Hepatocyte (in vitro differentiated cells): ENCODE measurements at regions not wholly inside any gene's neighbourhood (a gene's known extent, or its start where the extent isn't known, plus 50 kb on each side); places are given as distances from the start of the nearest gene placed in this dataset.

ENCODE experiments used
- DNase-seq: peaks from one replicate; pipeline ENCODE4 v3.0.0-alpha.2; 2016; ENCODE audit warnings: low spot score
- H2AFZ ChIP-seq: fragments of 200-600 bp; sonication (generic); 2 replicates; pipeline ENCODE4 v1.6.0; 2016; ENCODE audit warnings: antibody characterized with exemption, mild to moderate bottlenecking
- H3K27ac ChIP-seq: fragments of 200-600 bp; sonication (generic); 2 replicates; pipeline ENCODE4 v1.5.1; 2016; ENCODE audit warnings: mild to moderate bottlenecking
- H3K27me3 ChIP-seq: fragments of 200-600 bp; sonication (generic); 2 replicates; pipeline ENCODE4 v1.6.1; 2016
- H3K36me3 ChIP-seq: fragments of 200-600 bp; sonication (generic); replicated peaks from 2 replicates; pipeline ENCODE4 v1.5.1; 2016; ENCODE audit warnings: low read depth; ENCODE audit not compliant: insufficient read depth
- H3K4me1 ChIP-seq: fragments of 200-600 bp; sonication (generic); 2 replicates; pipeline ENCODE4 v1.5.1; 2016; ENCODE audit warnings: mild to moderate bottlenecking, moderate library complexity; ENCODE audit not compliant: insufficient read depth
- H3K4me2 ChIP-seq: fragments of 200-600 bp; sonication (generic); 2 replicates; pipeline ENCODE4 v1.6.0; 2016
- H3K4me3 ChIP-seq: fragments of 200-600 bp; sonication (generic); 2 replicates; pipeline ENCODE4 v1.5.1; 2016; ENCODE audit warnings: mild to moderate bottlenecking
- H3K79me2 ChIP-seq: fragments of 200-600 bp; sonication (generic); 2 replicates; pipeline ENCODE4 v1.6.0; 2017; ENCODE audit warnings: mild to moderate bottlenecking
- H3K9me2 ChIP-seq: fragments of 200-600 bp; sonication (generic); replicated peaks from 2 replicates; pipeline ENCODE4 v1.6.0; 2017; ENCODE audit warnings: mild to moderate bottlenecking; ENCODE audit not compliant: insufficient read depth
- H3K9me3 ChIP-seq: fragments of 200-600 bp; sonication (generic); 2 replicates; pipeline ENCODE4 v1.5.1; 2016; ENCODE audit warnings: low read depth, mild to moderate bottlenecking
- H4K20me1 ChIP-seq: fragments of 200-600 bp; sonication (generic); 2 replicates; pipeline ENCODE4 v1.6.0; 2016; ENCODE audit warnings: mild to moderate bottlenecking; ENCODE audit not compliant: insufficient read depth, poor library complexity, severe bottlenecking
- CTCF ChIP-seq: fragments of 200-600 bp; sonication (generic); IDR thresholded peaks from 2 replicates; pipeline ENCODE4 v1.5.1; 2016; ENCODE audit warnings: antibody characterized with exemption, mild to moderate bottlenecking; ENCODE audit not compliant: poor library complexity
- EZH2 ChIP-seq: fragments of 200-600 bp; sonication (generic); IDR thresholded peaks from 2 replicates; pipeline ENCODE4 v1.6.1; 2016; ENCODE audit warnings: antibody characterized with exemption, mild to moderate bottlenecking, borderline replicate concordance
- EZH2phosphoT487 ChIP-seq: fragments of 200-600 bp; sonication (generic); IDR thresholded peaks from one replicate; pipeline ENCODE4 v1.6.1; 2018; ENCODE audit warnings: antibody characterized with exemption, mild to moderate bottlenecking, low read depth, moderate library complexity; ENCODE audit not compliant: unreplicated experiment, severe bottlenecking
- WGBS: methylation state at CpG from one replicate; pipeline ENCODE4 v1.1.6; 2016; ENCODE audit warnings: low lambda C conversion rate; ENCODE audit errors: missing lambda C conversion rate; 5-methylcytosine and 5-hydroxymethylcytosine counted together

- H3K4me1 ChIP-seq: no peaks in the 10 kb centered on the region
- no peak overlapping the region for H3K4me2 ChIP-seq
- no peak for DNase-seq
- no peaks in the 10 kb centered on the region for H3K9me2 ChIP-seq
- no peaks in the 10 kb centered on the region for H4K20me1 ChIP-seq
- no peak overlapping the region for H3K4me3 ChIP-seq
- H3K79me2 ChIP-seq: no peaks in the 10 kb centered on the region
- 84% methylated on average over 5 of the region's 5 CpGs for WGBS
- H3K9me3 ChIP-seq: no peaks in the 10 kb centered on the region
- H2AFZ ChIP-seq: no peak overlapping the region
- no peak overlapping the region for H3K27ac ChIP-seq
- TF ChIP-seq EZH2: no peak
- no peak for TF ChIP-seq CTCF
- no peak for TF ChIP-seq EZH2phosphoT487
- H3K36me3 ChIP-seq: no peaks in the 10 kb centered on the region
- H3K27me3 ChIP-seq: peaks cover 12% of the 10 kb centered on the region
These were observed 404.7 kb downstream of the GALR1 start for GRCh38 chr18:77654302-77654701.

DNA sequence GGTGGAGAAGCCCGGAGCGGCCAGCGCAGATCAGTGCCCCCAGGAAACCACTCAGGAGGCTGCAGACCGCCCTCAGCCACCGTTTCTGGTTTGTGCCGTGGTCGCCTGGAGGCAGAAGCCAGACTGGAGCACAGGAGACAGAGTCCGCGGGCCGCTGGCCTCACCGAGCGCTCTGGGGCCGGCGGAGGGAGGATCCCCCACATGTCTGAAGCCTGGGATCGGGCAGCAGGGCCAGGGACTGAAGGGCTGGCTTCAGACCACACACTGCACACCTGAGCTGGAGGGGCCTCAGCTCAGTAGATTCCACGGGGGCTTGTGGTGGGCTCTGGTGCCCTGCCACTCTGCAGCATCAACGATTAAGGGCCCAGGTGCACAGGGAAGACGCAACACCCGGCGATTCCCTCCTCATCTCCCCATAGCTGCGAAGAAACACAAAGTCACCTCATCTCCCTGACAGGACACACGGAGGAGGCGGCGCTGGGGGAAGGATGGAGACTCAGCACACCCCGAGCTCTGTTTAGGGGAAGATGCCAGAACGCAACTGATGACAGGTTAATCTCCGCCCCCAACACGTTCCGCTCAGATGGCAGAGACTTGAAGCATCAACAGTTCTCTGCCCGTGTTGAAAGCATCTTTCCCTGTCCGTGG is 408.1 kb downstream of the GALR1 start:
- TF ChIP-seq EZH2phosphoT487 (no peak), EZH2 (no peak), CTCF (no peak)
- H3K27ac ChIP-seq: no peak overlapping the region
- no peak overlapping the region for H3K4me3 ChIP-seq
- H3K27me3 ChIP-seq: no peaks in the 10 kb centered on the region
- H3K9me2 ChIP-seq: no peaks in the 10 kb centered on the region
- no peaks in the 10 kb centered on the region for H3K9me3 ChIP-seq
- 92% methylated on average over 31 of the region's 31 CpGs for WGBS
- no peaks in the 10 kb centered on the region for H4K20me1 ChIP-seq
- H3K4me1 ChIP-seq: no peaks in the 10 kb centered on the region
- H3K4me2 ChIP-seq: no peak overlapping the region
- H3K79me2 ChIP-seq: no peaks in the 10 kb centered on the region
- DNase-seq: no peak
- no peaks in the 10 kb centered on the region for H3K36me3 ChIP-seq
- no peak overlapping the region for H2AFZ ChIP-seq

DNA sequence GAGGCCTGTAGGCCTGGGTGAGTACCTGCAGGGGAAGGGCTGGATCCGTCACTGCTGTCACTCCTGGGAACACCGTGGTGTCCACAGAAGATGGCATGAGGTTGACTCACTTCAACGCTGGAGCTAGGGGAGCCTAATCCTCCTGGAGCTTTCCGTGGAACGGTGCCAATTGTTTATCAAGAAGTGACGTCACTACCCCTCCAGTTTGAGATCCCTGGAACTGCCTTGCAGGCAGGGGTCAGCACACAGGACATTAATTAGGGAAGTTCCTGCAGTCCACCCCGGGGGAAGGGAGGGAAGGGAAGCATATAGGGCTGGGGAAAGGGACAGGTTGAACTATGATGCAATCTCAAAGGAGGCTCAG is 408.6 kb downstream of the GALR1 start:
- no peaks in the 10 kb centered on the region for H3K79me2 ChIP-seq
- H3K4me2 ChIP-seq: no peak overlapping the region
- 74% methylated on average over 6 of the region's 7 CpGs for WGBS
- no peak overlapping the region for H2AFZ ChIP-seq
- H3K27ac ChIP-seq: no peak overlapping the region
- H3K36me3 ChIP-seq: no peaks in the 10 kb centered on the region
- no peaks in the 10 kb centered on the region for H3K4me1 ChIP-seq
- no peaks in the 10 kb centered on the region for H4K20me1 ChIP-seq
- H3K9me2 ChIP-seq: no peaks in the 10 kb centered on the region
- DNase-seq: no peak
- no peak overlapping the region for H3K4me3 ChIP-seq
- no peaks in the 10 kb centered on the region for H3K27me3 ChIP-seq
- no peaks in the 10 kb centered on the region for H3K9me3 ChIP-seq
- TF ChIP-seq EZH2 (no peak), CTCF (no peak), EZH2phosphoT487 (no peak)
